Left cardiac atrium (tissue), 4 donors: ENCODE measurements at regions not wholly inside any gene's neighbourhood (a gene's known extent, or its start where the extent isn't known, plus 50 kb on each side); places are given as distances from the start of the nearest gene placed in this dataset.
A peak's percentile ranks its signal among the peaks of the same experiment; 100 is the strongest.

ENCODE experiments used
- ATAC-seq, 2 donors: fragments of 200-7000 bp; cut with Tn5 transposase; one replicate each; pipeline ENCODE4 v1.9.1; 2020; ENCODE audit warnings: mild to moderate bottlenecking in 2 of 2, moderate library complexity in 2 of 2
- DNase-seq: peaks from one replicate; pipeline ENCODE4 v3.0.0-alpha.2; 2020
- intact Hi-C, 2 donors: fragments of 100-400 bp; cut with DNase I; formaldehyde crosslinking; loops; one replicate each; pipeline versions ENCODE4 v1.14.1 to v1.15.1; 2022 to 2023
- donor health status: DM: no; HTN: yes; CAD: no.
- donor health status: DM: no; HTN: yes; CAD: no; lungs with severe emphysema.
- donor health status: DM: yes; HTN: yes; CAD: no.
- donor health status: Dilated cardiomyopathy.

DNA sequence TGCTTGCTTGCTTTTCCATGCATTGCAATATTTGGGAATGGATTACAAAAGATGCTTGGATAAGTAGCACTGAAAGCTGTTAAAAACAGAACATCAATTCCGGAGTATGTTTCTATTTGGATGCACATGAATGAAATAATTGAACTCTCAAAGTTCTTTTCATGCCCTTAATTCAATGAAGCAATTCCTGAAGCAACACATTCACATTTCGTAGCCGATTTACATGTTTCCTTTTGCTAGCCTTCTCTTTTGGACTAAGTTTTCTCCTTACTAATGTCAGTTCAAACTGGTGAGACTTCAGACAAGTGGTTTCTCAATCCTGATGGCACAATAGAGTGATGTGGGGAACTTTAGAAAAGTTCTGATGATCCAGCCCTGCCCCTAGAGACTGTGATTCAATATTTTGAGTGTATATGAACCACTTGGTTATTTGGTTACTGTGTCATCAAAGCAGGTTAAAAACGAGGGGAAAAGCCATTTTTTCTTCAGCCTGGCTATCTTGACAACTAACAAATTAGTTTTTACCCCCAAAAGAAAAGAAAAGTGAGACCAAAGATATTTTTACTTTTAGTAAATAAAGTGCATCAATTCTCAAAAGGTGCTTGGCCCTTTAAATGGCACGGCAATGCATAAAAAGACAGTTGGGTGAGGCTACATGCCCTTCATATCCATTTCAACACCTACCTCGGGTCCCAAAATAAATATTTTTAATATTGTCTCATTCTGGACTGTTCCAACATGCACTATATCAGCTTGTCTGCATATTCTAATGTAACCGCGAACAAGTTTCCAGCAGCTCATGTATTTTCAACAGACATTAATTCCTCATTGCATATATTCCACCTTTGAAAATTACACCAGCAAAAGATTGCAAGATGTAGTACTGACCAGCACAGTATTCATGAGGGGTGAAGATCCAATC, 90.1 kb upstream of the RPL34 start:
- DNase-seq (no peak), ATAC-seq (peak in 1 of 2 donors; percentile 24)
- intact Hi-C loops, result no loop called here

- DNase-seq, result no peak
- ATAC-seq, result no peak
- intact Hi-C loops, result no loop called here
Measured at GRCh38 chr4:108529102-108529501, 91.3 kb upstream of the RPL34 start.

DNA sequence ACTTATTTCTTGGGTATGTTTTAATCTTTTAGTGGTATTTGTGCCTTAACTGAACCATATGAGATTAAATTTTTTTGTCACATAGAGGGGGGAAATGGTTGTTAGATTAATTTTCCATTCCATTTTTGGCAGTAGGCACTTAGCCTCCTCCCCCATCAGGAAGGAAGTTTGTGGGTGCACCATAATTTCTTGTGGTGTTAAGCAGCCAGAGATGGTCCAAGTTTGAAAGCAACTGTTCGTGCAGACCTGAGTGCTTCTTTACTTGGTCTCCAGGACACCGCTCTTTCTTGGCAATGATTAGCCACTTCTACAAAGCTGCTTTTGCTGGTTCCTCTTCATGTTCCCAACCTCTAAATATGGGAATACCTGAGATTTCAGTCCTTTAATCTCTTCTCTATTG, 92.7 kb upstream of the RPL34 start:
- ATAC-seq (no peak), DNase-seq (no peak)
- intact Hi-C loops, result no loop called here

DNA sequence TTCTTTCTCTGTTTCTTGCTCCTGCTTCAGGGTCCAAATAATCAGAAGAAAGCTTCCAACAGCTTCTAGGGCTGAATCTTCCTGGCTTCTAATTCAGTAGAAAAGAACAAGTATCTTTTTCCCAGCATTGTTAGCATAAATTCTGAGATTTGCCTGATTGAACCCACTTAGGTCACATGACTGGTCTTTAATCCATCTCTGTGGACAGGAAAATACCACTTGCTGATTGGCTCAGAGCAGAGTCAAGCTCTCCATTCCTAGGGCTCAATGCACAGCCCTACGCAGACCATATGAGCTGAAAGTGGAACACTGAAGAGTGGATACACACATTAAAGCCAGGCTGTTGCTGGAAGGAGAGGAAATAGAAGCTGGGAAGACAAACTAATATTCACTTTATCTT, 99.6 kb upstream of the RPL34 start:
- DNase-seq (no peak), ATAC-seq (no peak)
- intact Hi-C loops, result no loop called here

DNA sequence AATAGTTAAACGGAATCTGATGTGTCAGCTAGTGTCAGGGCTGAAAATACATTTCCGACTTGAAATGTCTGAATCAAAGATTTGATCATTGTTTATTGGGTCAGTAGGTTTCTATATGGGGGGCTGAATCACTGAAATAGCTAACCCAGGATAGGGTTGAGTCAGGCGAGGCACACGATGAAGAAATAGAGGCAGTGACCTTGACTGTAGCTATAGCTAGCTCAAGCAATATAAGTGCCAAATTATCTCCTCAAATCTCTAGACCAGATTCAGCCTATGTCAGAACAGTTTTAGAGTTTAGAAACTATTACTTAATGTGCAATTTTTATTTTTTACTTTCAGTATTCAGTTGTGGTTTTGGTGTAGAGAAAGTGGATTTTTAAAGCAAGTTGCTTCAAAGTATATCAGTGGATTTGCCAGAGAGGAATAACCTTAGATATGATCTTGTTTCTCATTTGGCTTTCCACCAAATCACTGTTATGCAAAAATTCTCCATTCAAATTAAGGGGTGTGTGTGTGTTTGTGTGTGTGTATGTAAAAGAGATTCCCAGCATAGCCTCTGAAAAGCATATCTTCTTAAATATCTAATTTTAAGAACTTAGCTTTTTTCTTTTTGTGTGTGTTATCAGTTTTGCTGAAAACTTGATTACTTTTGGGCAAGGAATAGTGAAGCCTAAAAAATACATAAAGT, 100.3 kb upstream of the RPL34 start:
- DNase-seq (no peak), ATAC-seq (no peak)
- intact Hi-C loops, result loop anchor here in 1 of 2 donors (10.0 kb wide), 1 partner anchor 455 kb away; no protein-coding TSS in a partner anchor

- DNase-seq, result no peak
- ATAC-seq, result no peak
- intact Hi-C loops, result loop anchor here in 1 of 2 donors (10.0 kb wide), 1 partner anchor 455 kb away; no protein-coding TSS in a partner anchor
Measured at GRCh38 chr4:108519208-108519833, 101.1 kb upstream of the RPL34 start.

DNA sequence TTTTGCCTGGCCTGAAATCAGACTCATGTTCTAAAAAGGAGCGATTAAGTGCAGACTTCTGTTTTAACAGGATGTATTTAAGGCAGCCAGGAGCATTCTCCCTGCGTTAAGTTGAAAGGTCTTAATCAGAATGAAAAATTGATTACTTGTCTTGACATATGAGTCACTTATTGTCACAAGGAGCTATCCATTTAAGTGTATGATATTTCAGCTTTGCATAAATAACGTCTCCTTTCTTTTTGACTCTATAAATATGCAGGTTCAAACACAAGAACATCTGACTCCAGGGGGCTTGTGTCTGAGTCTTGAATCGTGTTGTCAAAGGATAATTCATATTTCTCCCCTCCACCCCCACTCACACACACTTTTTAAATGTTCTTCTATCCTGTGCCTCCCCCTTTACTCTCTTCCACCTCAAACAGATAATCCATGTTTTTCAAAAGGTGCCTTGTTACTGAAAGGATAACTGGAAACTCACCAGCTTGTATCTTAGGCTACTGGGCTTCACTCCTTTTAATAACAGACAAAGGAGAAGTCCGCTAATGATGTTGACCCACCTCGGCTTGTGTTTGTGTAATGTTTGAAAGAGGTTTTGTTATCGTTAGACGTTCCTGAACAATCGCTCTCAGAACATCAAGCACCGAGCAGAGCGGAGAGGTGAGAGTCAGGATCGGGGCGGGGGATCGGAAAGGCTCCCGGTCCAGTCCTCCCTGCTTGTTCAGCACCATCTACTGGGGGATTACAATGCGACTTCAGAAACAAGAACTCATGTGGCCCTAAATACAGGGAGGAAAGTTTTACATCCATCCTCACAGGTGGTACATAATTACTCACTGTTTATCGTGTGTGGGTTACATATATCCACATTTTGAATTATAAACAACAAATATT, 107.5 kb upstream of the RPL34 start:
- ATAC-seq (peak in 1 of 2 donors; percentile 72), DNase-seq (peak; percentile 52)
- intact Hi-C loops, result loop anchor here in 1 of 2 donors (10.0 kb wide), 1 partner anchor 448 kb away; no protein-coding TSS in a partner anchor

DNA sequence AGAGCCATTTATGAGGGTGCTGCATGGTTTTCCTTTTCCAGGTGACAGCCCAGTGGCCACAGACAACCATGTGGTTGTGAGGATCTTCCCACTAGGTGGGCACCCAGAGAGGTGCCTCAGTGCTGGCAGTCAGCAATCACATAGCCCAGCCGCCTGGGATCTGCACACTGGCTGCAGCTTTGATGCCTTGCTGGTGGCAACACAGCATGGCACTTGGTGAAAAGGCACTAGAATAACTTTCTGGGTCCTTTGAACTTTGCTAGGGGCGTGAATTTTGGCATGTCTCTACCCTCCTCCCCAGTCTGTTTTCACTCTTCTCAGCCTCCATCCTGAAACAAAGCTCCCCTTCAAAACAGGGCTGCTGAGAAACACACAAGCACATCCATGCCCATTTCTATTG, 108.8 kb upstream of the RPL34 start:
- intact Hi-C loops, result loop anchor here in 1 of 2 donors (10.0 kb wide), 1 partner anchor 447 kb away; no protein-coding TSS in a partner anchor
- ATAC-seq, result no peak

DNA sequence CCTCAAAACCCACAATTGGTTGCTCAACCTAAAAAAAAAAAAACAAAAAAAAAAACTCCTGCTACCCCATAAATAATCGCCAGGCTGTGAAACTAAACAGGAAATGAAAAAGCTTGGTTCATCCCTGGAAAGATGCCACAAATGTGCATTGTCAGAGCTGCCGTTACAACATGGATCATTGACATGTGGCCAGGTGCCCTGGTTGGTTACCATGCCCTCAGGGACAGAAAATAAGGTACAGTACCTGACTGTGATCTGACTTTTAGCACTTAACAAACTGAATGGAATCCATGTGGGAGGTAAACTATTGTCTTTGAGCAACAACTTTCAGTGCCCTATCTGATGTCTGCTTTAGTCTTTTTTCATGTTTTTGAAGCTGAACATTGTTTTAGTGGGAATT, 118.0 kb upstream of the RPL34 start:
- intact Hi-C loops, result no loop called here
- ATAC-seq (no peak), DNase-seq (no peak)

More for the DNA sequence above, 108.8 kb upstream of the RPL34 start:
- no peak for DNase-seq

DNA sequence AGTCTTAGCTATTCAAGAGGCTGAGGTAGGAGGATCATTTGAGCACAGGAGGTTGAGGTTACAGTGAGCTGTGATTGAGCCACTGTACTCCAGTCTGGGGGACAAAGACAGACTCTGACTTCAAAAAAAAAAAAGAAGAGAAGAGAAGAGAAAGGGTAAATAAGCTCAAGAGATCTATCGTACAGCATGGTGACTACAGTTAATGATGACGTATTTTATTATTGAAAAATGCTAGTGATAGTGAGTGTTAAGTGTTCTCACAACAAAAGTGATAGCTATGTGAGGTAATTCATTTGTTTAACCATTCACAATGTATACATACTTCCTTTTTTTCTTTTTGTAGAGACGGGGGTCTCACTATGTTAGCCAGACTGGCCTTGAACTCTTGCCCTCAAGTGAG, 121.5 kb upstream of the RPL34 start:
- intact Hi-C loops, result no loop called here
- DNase-seq (no peak), ATAC-seq (no peak)

- ATAC-seq (no peak), DNase-seq (no peak)
- intact Hi-C loops, result no loop called here
Measured at GRCh38 chr4:108493596-108493931, 126.8 kb upstream of the RPL34 start.

DNA sequence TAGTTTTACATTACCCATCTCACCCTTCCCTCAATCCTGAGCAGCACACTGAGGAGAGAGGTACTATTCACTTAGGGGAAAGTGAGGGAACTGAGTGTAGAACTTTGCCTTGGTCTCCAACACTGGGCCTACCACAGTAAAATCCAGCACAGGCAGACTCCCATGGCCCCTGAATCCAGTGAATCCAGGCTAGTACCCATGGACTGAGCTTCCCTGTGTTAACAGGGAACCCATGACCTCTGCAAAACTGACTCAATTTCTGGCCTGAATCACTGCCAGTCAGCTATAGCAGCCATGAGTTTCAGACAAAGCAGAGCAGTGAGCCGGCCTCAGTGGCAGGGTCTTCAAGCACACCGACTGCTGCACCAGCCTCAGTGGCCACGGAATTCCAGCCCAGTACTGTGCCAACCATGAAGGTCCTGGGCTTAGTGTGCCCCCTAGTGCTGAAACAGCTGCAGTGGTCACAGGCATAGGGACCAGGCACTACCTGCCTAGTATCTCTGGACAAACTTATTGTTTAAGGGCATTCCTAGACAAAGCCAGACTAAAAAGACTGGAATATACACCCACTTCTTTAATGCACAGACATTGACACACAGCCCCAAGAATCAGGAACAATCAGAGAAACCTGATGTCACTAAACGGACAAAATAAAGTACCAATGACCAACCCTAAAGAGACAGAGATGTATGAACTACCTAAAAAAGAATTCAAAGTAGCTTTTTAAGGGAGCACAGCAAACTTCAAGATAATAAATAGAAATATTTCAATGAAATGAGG, 127.4 kb upstream of the RPL34 start:
- DNase-seq (no peak), ATAC-seq (no peak)
- intact Hi-C loops, result no loop called here

GRCh38 chr4:108488865-108489264, 131.5 kb upstream of the RPL34 start:
- DNase-seq (no peak), ATAC-seq (no peak)
- intact Hi-C loops, result no loop called here

GRCh38 chr4:108486046-108486445, 134.3 kb upstream of the RPL34 start:
- ATAC-seq (no peak), DNase-seq (no peak)
- intact Hi-C loops, result no loop called here

DNA sequence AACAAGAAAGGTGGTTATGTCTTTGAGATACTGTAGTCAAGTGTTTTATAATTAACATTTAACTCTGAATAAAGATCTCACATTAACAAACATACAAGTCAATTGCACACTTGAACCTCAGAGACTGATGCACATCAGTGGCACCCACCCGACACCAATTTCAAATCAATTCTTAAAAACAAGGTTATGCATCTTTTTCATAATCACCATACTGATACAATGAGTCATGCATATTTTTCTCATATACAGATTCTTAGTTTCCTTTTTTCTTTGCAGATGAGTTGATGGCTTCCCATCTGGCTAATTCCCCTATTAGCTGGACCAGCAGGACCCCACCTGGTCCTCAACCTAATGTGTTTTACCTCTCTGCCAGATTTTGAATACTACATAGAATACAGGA, 136.2 kb upstream of the RPL34 start:
- DNase-seq, result no peak
- ATAC-seq, result no peak
- intact Hi-C loops, result no loop called here

DNA sequence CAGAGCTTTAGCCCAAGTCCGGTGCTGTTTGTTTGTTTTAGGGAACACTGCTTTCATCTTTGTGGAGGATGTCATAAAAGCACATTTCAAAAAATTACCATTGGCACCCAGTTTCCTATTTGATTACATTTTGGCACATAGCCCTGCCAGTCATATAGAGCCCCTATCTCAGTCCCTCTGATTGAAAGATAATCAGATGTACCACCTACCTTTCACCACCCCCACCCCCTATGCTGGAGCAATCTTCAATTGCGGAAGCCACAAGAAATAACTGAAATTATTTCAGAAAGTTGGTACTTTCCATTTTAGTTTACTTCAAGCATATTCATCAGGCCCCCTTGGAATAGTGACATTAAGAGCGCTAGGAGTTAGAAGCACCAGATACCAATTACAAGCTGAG, 136.7 kb upstream of the RPL34 start:
- no peak for ATAC-seq
- intact Hi-C loops, result no loop called here

GRCh38 chr4:108483079-108483478, 137.3 kb upstream of the RPL34 start:
- intact Hi-C loops, result no loop called here
- DNase-seq (no peak), ATAC-seq (no peak)

More for the DNA sequence above, 136.7 kb upstream of the RPL34 start:
- no peak for DNase-seq

DNA sequence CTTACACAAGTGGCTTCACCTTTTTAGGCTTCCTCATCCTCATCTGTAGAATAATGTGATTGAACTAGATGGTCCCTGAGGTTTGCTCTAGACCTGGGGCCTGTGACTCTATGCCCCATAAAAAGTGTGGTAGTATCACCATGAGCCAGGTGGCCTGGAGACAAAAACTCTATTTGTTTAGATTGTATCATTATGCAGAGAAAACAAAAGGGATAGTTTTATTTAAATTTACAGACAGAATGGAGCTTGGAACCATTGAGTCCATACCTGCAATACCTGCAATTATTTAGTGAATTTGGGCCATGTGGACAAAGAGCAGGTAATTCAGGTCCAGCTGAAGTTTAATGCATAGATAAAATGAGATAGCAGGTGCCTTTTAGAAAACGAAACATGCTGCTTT, 139.5 kb upstream of the RPL34 start:
- intact Hi-C loops, result no loop called here
- no peak for ATAC-seq
- DNase-seq, result no peak
